ENCODE measurements at regions not wholly inside any gene's neighbourhood (a gene's known extent, or its start where the extent isn't known, plus 50 kb on each side); places are given as distances from the start of the nearest gene placed in this dataset.
"Not testable (repeated sequence)": the region's sequence is repeated elsewhere in the genome, so short reads cannot be mapped to it uniquely, and the experiment has no call there.

- TF ChIP-seq POLR2A (IDR thresholded peaks at IDR 0.05) = no peak
- TF ChIP-seq CTCF (IDR thresholded peaks at IDR 0.05) = no peak
- H3K27me3 ChIP-seq = no peaks in the 10 kb centered on the region
- no peaks in the 10 kb centered on the region for H3K36me3 ChIP-seq (ENCODE audit: low read depth, missing control alignments)
- H3K9me3 ChIP-seq = no peaks in the 10 kb centered on the region
- DNase-seq = no peak
- no peaks in the 10 kb centered on the region for H3K4me1 ChIP-seq
- H3K27ac ChIP-seq = no peak overlapping the region
- intact Hi-C loops (cut with DNase I; ENCODE audit: low total_unique reads) = no loop called here
- H3K4me3 ChIP-seq = no peak overlapping the region
- WGBS, 2 donors = 75 to 79% methylated on average over 1 of the region's 1 CpG
Measured at GRCh38 chr3:5717254-5717653, 529.7 kb downstream of the EDEM1 start.

DNA sequence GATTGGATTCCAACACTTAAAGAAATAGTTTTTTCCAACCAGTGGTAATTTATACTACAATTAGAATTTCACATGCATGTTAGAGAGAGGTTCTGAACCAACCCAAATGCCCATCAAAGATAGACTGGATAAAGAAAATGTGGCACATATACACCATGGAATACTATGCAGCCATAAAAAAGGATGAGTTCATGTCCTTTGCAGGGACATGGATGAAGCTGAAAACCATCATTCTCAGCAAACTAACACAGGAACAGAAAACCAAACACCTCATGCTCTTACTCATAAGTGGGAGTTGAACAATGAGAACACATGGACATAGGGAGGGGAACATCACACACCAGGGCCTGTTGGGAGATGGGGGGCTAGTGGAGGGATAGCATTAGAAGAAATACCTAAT, 532.2 kb downstream of the EDEM1 start:
- not testable (repeated sequence) for H3K9me3 ChIP-seq, DNase-seq, H3K27ac ChIP-seq

GRCh38 chr3:5725801-5726200, 538.3 kb downstream of the EDEM1 start:
- DNase-seq = no peak
- TF ChIP-seq POLR2A (IDR thresholded peaks at IDR 0.05) (no peak), CTCF (IDR thresholded peaks at IDR 0.05) (no peak)
- H3K27ac ChIP-seq = no peak overlapping the region
- H3K4me3 ChIP-seq = no peak overlapping the region
- H3K27me3 ChIP-seq = no peaks in the 10 kb centered on the region
- H3K36me3 ChIP-seq (ENCODE audit: low read depth, missing control alignments) = no peaks in the 10 kb centered on the region
- H3K4me1 ChIP-seq = peaks cover 7% of the 10 kb centered on the region
- H3K9me3 ChIP-seq = no peaks in the 10 kb centered on the region
- intact Hi-C loops (cut with DNase I; ENCODE audit: low total_unique reads) = no loop called here
- WGBS, 2 donors = 13 to 22% methylated on average over 2 of the region's 2 CpGs

More for the DNA sequence above, 532.2 kb downstream of the EDEM1 start:
- intact Hi-C loops (cut with DNase I; ENCODE audit: low total_unique reads); H3K27me3 ChIP-seq; H3K4me1 ChIP-seq; H3K4me3 ChIP-seq; H3K36me3 ChIP-seq (ENCODE audit: low read depth, missing control alignments): not testable (repeated sequence)

DNA sequence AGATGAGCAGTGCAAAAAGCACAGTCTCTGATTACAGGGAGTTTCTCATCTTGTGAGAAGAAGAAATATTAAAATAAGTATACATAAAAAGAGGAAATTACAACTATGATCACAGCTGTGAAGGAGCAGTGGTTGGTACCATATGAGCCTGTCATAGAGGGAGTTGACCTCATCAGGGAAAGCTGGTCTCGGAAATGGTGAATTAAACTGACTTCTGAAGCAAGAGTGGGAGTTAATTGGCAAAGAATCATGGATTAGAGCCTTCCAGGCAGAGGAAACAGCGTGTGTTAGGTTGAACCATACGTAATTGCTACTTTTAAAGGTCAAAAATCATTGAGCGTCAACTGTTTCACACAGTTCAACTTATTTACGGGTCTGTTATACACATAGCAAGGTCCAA, 539.1 kb downstream of the EDEM1 start:
- no peak overlapping the region for H3K27ac ChIP-seq
- H3K4me1 ChIP-seq = peaks cover 7% of the 10 kb centered on the region
- no peaks in the 10 kb centered on the region for H3K9me3 ChIP-seq
- no peak for TF ChIP-seq POLR2A (IDR thresholded peaks at IDR 0.05)
- TF ChIP-seq CTCF (IDR thresholded peaks at IDR 0.05) = no peak
- no peak overlapping the region for H3K4me3 ChIP-seq
- H3K36me3 ChIP-seq (ENCODE audit: low read depth, missing control alignments) = no peaks in the 10 kb centered on the region
- no peaks in the 10 kb centered on the region for H3K27me3 ChIP-seq
- intact Hi-C loops (cut with DNase I; ENCODE audit: low total_unique reads) = no loop called here
- no peak for DNase-seq
- WGBS, 2 donors = 22 to 25% methylated on average over 5 of the region's 5 CpGs

DNA sequence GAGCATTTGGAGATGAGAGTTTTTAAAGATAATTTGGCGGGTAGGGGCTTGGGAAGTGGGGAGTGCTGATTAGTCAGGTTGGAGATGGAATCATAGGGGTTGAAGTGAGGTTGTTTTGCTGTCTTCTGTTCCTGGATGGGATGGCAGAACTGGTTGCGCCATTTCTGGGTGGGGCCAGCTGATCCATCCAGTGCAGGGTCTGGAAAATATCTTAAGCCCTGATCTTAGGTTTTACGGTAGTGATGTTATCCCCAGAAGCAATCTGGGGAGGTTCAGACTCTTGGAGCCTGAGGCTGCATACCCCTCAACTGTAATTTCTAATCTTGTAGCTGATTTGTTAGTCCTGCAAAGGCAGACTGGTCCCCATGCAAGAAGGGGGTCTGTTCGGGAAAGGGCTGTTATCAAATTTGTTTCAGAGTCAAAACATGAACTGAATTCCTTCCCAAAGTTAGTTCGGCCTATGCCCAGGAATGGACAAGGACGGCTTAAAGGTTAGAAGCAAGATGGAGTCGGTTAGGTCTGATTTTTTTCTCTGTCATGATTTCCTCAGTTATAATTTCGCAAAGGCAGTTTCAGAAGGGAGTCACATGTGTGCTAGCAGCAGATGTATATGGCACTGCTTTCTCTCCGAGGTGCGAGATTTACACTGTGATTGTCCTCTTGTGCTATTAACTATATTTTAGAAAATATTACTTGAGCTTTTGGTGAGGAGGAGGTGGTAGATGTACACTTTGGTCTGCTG, 540.4 kb downstream of the EDEM1 start:
- intact Hi-C loops (cut with DNase I; ENCODE audit: low total_unique reads) = no loop called here
- Histone ChIP-seq H3K27ac (no peak overlapping the region), H3K4me1 (peaks cover 7% of the 10 kb centered on the region), H3K27me3 (no peaks in the 10 kb centered on the region), H3K4me3 (no peak overlapping the region), H3K9me3 (no peaks in the 10 kb centered on the region), H3K36me3 (ENCODE audit: low read depth, missing control alignments) (no peaks in the 10 kb centered on the region)
- WGBS, 2 donors = 77 to 86% methylated on average over 10 of the region's 10 CpGs
- no peak for DNase-seq
- no peak for TF ChIP-seq POLR2A (IDR thresholded peaks at IDR 0.05)
- TF ChIP-seq CTCF (IDR thresholded peaks at IDR 0.05) = no peak

All from testis (tissue), 2 donors.